OCI-LY3 (cell line): ENCODE measurements at regions not wholly inside any gene's neighbourhood (a gene's known extent, or its start where the extent isn't known, plus 50 kb on each side); places are given as distances from the start of the nearest gene placed in this dataset.

ENCODE experiments used
- H2AFZ ChIP-seq: fragments of 200-600, 300-600 bp; shearing (Covaris generic); 2 replicates; pipeline ENCODE4 v1.6.0; 2014; ENCODE audit warnings: antibody characterized with exemption, low read depth, low read length
- H3K27ac ChIP-seq: fragments of 200-600, 300-600 bp; sonication (generic); 2 replicates; pipeline ENCODE4 v1.5.1; 2014; ENCODE audit warnings: mild to moderate bottlenecking, low read length, moderate library complexity, mixed read lengths
- H3K27me3 ChIP-seq: fragments of 200-600, 300-600 bp; sonication (generic); 2 replicates; pipeline ENCODE4 v1.6.1; 2014; ENCODE audit warnings: low read depth, low read length, mixed read lengths
- H3K36me3 ChIP-seq: fragments of 200-600, 300-600 bp; sonication (generic); replicated peaks from 2 replicates; pipeline ENCODE3; 2014; ENCODE audit warnings: low read depth, low read length, mixed read lengths
- H3K4me1 ChIP-seq: fragments of 300-600, 200-600 bp; sonication (generic); 2 replicates; pipeline ENCODE4 v1.6.1; 2014; ENCODE audit warnings: low read length, mixed read lengths
- H3K4me2 ChIP-seq: fragments of 200-600, 300-600 bp; sonication (generic); 2 replicates; pipeline ENCODE4 v1.6.1; 2014; ENCODE audit warnings: low read length, mixed read lengths
- H3K4me3 ChIP-seq: fragments of 300-600, 200-600 bp; sonication (generic); 2 replicates; pipeline ENCODE4 v1.5.1; 2014; ENCODE audit warnings: antibody characterized with exemption, mild to moderate bottlenecking, low read length, moderate library complexity
- H3K79me2 ChIP-seq: fragments of 300-600, 200-600 bp; shearing (Covaris generic); 2 replicates; pipeline ENCODE4 v1.6.1; 2014; ENCODE audit warnings: mild to moderate bottlenecking, low read length, mixed read lengths
- H3K9ac ChIP-seq: fragments of 300-600, 200-600 bp; shearing (Covaris generic); 2 replicates; pipeline ENCODE4 v1.6.0; 2014; ENCODE audit warnings: mild to moderate bottlenecking, low read length, moderate library complexity
- H3K9me3 ChIP-seq: fragments of 200-600, 300-600 bp; shearing (Covaris generic); 2 replicates; pipeline ENCODE4 v1.6.1; 2014; ENCODE audit warnings: low read length, mixed read lengths; ENCODE audit not compliant: insufficient read depth
- H4K20me1 ChIP-seq: fragments of 200-600, 300-600 bp; sonication (generic); 2 replicates; pipeline ENCODE4 v1.6.1; 2016; ENCODE audit warnings: low read length, mixed read lengths; ENCODE audit not compliant: insufficient read depth
- EZH2phosphoT487 ChIP-seq: fragments of 200-600 bp; shearing (Covaris generic); IDR thresholded peaks from 2 replicates; pipeline ENCODE4 v1.6.1; 2018; ENCODE audit warnings: antibody characterized with exemption, mixed run types, low read depth
- TF ChIP-seq, protein P1 (sequence below): fragments of 200-600, 300-600 bp; sonication (generic); IDR thresholded peaks from 2 replicates; pipeline ENCODE4 v1.5.1; 2014; ENCODE audit warnings: antibody characterized with exemption, low read length, low read depth

DNA sequence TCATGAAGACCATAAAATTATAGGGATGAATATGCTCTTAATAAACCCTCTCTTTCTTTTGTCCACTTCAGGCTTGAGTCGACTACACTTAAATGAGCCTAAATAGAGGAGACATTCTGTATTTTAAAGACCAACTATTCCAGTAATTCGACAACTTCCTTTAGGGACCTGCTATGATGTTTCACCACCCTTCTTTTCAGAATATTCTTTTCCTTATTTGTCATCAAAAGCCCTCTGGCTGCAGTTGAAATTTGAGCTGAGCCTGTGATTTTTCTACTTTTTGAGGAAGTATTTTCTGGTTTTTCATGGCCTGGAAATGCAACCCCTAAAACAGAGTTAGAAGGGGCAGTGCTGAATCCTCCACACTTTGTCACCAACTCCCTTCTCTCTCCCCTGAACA is 287.0 kb downstream of the EPHA4 start:
- H3K4me2 ChIP-seq: no peak overlapping the region
- peaks cover 40% of the 10 kb centered on the region for H3K4me1 ChIP-seq
- no peak overlapping the region for H2AFZ ChIP-seq
- no peaks in the 10 kb centered on the region for H3K79me2 ChIP-seq
- no peaks in the 10 kb centered on the region for H3K36me3 ChIP-seq
- H3K9ac ChIP-seq: no peak overlapping the region
- no peaks in the 10 kb centered on the region for H3K27me3 ChIP-seq
- no peak overlapping the region for H3K27ac ChIP-seq
- H3K9me3 ChIP-seq: no peaks in the 10 kb centered on the region
- H3K4me3 ChIP-seq: no peak overlapping the region
- TF ChIP-seq, protein P1, sequence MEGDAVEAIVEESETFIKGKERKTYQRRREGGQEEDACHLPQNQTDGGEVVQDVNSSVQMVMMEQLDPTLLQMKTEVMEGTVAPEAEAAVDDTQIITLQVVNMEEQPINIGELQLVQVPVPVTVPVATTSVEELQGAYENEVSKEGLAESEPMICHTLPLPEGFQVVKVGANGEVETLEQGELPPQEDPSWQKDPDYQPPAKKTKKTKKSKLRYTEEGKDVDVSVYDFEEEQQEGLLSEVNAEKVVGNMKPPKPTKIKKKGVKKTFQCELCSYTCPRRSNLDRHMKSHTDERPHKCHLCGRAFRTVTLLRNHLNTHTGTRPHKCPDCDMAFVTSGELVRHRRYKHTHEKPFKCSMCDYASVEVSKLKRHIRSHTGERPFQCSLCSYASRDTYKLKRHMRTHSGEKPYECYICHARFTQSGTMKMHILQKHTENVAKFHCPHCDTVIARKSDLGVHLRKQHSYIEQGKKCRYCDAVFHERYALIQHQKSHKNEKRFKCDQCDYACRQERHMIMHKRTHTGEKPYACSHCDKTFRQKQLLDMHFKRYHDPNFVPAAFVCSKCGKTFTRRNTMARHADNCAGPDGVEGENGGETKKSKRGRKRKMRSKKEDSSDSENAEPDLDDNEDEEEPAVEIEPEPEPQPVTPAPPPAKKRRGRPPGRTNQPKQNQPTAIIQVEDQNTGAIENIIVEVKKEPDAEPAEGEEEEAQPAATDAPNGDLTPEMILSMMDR: no peak
- no peak for TF ChIP-seq EZH2phosphoT487
- H4K20me1 ChIP-seq: no peaks in the 10 kb centered on the region

DNA sequence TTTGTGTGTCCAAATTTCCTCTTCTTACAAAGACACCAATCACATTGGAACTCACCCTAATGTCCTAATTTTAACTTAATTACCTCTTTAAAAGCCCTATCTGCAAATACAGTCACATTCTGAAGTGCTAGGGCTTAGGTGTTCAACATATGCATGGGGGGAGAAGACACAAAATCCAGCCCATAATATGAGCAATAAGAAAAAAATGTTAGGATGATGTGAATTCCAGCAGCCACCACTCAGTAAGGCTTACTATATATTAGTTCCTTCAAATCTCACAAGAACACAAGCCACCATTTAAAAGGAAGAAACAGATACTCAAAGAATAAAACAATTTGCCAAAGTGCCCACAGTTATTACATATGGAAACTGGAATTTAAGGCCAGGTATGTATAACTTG is 285.7 kb downstream of the EPHA4 start:
- H3K4me1 ChIP-seq: peaks cover 40% of the 10 kb centered on the region
- no peak overlapping the region for H3K27ac ChIP-seq
- no peaks in the 10 kb centered on the region for H3K79me2 ChIP-seq
- no peaks in the 10 kb centered on the region for H4K20me1 ChIP-seq
- no peaks in the 10 kb centered on the region for H3K27me3 ChIP-seq
- no peak overlapping the region for H3K4me3 ChIP-seq
- H3K9me3 ChIP-seq: no peaks in the 10 kb centered on the region
- TF ChIP-seq EZH2phosphoT487: no peak
- TF ChIP-seq, protein P1: no peak
- no peak overlapping the region for H3K9ac ChIP-seq
- H3K36me3 ChIP-seq: no peaks in the 10 kb centered on the region
- H2AFZ ChIP-seq: no peak overlapping the region
- H3K4me2 ChIP-seq: no peak overlapping the region

DNA sequence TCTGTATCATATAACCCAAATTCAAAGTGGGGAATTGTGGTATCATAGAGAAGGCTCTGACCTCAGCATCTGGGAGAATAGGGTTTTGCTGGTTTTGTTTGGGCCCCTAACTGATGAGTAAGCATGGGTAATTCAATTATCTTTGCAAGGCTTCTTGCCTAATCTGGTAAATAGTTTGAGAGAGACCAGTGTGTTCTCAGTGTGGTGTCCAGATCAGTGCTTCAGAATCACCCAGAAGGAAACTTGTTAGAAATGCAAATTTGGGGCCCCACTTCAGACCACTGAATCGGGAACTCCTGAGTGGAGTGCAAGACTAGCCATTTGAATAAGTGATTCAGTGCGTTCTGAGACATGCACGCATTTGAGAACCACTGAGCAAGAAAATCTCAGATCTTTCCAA is 282.7 kb downstream of the EPHA4 start:
- no peaks in the 10 kb centered on the region for H3K79me2 ChIP-seq
- H3K27ac ChIP-seq: no peak overlapping the region
- H3K9ac ChIP-seq: no peak overlapping the region
- H3K4me2 ChIP-seq: peak overlapping the region; percentile 48
- no peaks in the 10 kb centered on the region for H3K9me3 ChIP-seq
- H4K20me1 ChIP-seq: no peaks in the 10 kb centered on the region
- peak overlapping the region; percentile 70; the same call in 1 of the 2 replicates for H2AFZ ChIP-seq
- no peaks in the 10 kb centered on the region for H3K36me3 ChIP-seq
- peaks cover 22% of the 10 kb centered on the region for H3K4me1 ChIP-seq
- H3K4me3 ChIP-seq: peak overlapping the region; percentile 16; the same call in 1 of the 2 replicates
- no peaks in the 10 kb centered on the region for H3K27me3 ChIP-seq
- TF ChIP-seq, protein P1: no peak
- TF ChIP-seq EZH2phosphoT487: no peak

DNA sequence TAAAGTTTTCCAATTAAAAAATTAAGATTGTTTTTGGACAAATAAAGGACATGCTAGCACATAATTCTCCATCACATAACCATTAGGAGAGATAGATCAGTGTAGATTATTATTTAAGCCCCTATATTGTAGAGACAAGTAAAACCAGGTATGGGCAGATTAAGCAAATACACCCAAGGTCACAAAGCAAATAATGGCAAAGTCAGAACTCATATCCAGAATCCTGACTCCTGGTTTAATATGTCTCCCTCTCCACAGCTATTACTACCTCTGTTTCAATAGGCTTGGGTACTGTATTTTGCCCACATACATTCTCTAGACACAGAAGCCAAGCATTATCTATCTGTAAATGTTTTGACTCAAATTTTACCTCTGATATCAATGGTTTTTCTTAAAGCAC is 282.3 kb downstream of the EPHA4 start:
- Histone ChIP-seq H3K27ac (no peak overlapping the region), H3K4me2 (peak overlapping the region; percentile 48), H3K9ac (no peak overlapping the region), H3K4me3 (peak overlapping the region; percentile 16; the same call in 1 of the 2 replicates), H3K9me3 (no peaks in the 10 kb centered on the region), H3K27me3 (no peaks in the 10 kb centered on the region), H3K36me3 (no peaks in the 10 kb centered on the region), H2AFZ (peak overlapping the region; percentile 70; the same call in 1 of the 2 replicates), H4K20me1 (no peaks in the 10 kb centered on the region), H3K4me1 (peaks cover 23% of the 10 kb centered on the region), H3K79me2 (no peaks in the 10 kb centered on the region)
- TF ChIP-seq EZH2phosphoT487: no peak
- TF ChIP-seq, protein P1: no peak
